ENCODE measurements at regions not wholly inside any gene's neighbourhood (a gene's known extent, or its start where the extent isn't known, plus 50 kb on each side); places are given as distances from the start of the nearest gene placed in this dataset.
"Not testable (repeated sequence)": the region's sequence is repeated elsewhere in the genome, so short reads cannot be mapped to it uniquely, and the experiment has no call there.

GRCh38 chr1:161454865-161455707 is 50.2 kb upstream of the FCGR2A start:
- not testable (repeated sequence) for DNase-seq

- DNase-seq: peak; percentile 44
Observed at GRCh38 chr1:161453950-161454864, 51.0 kb upstream of the FCGR2A start.

- not testable (repeated sequence) for DNase-seq
Observed at GRCh38 chr1:161451698-161452348, 53.4 kb upstream of the FCGR2A start.

DNA sequence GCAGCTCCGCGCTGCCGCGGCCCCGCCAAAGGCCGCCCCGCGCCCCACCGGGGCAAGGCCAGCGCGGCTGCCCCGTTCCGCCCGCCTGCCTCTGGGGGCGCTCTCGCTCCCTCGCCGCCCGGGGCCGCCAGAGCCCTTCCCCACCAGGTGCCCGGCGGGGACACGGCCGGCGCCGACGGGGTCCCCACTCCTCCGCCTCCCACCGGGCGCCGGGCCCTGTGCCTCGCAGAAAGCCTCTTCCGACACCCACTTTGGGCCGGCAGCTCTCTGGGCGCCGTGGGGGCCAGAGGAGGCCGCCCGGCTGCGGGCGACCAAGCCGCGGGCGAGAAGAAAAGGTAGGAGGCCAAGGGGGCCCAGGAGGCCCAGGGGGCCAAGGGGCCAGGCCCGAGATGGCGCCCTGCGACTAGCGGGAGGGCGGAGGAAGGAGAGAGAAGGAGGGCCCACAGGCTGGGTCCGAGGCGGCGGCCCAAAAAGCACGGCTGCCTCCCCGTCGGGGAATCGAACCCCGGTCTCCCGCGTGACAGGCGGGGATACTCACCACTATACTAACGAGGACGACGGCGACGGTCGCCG is 57.4 kb upstream of the FCGR2A start:
- DNase-seq: not testable (repeated sequence)

DNA sequence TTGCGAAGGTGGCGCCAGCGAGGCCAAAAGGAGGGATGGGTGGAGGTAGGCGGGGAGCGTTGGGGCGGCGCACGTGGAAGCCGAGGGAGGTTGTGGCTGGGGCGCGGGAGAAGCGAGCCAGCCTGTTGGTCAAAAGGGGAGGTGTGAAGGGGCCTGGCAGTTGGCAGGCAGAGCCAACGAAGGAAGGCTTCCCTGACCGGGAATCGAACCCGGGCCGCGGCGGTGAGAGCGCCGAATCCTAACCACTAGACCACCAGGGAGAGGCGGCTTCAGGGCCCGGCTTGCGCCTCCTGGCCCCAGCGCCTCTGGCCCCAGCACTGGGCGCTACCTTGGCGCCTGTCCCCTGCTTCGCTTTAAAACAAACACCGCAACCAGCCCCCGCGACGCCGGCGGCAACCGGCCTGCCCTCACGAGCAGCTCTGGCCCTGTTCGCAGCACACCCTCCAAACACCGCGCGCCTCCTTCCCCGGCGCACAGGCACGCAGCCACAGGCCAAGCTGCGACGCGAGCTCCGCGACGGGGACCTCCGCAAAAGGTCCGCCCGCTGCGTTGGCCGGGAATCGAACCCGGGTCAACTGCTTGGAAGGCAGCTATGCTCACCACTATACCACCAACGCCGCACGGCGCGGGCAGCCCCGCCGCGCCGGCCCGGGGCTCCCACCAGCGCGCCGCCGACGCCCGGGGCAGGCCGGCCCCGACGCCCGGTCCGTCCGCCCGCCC is 58.1 kb upstream of the FCGR2A start:
- DNase-seq: not testable (repeated sequence)

DNA sequence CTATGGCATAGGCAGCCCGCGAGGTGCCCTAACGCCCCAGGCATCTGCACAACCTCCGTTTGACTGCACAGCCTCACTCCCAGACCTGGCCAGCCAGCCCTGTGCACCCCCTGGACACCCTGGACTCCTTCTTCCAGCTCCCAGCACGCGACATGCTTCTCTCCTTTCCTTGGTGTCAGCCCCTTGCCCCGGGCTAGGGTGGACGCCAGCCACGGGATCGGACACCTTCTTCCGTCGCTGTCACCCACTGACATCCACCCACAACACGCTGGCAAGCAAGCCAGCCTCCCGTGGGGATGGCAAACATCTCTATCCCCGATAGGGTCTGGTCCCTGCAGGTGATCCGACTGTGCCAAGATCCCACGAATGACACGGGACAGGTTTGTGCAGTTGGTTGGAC is 60.5 kb upstream of the FCGR2A start:
- DNase-seq: peak; percentile 52

DNA sequence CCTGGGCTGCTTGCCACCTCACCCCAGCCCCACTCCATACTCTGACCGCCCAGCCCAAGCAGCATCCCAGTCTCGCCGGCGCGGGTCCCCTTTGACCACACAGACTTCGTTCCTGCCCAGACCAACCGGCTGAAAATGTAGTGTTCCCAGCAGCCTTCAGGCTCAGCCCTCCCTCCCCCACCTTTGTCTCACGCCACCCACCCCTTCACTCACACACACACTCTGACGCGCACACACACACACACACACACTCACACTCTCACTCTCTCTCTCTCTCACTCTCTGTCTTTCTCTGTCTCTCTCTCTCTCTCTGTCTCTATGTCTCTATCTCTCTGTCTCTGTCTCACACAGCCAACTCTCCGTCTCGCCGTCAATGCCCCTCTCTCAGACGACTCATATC is 61.0 kb upstream of the FCGR2A start:
- not testable (repeated sequence) for DNase-seq

- peak; percentile 75 for DNase-seq
Observed at GRCh38 chr1:161440312-161440894, 64.9 kb upstream of the FCGR2A start.

DNA sequence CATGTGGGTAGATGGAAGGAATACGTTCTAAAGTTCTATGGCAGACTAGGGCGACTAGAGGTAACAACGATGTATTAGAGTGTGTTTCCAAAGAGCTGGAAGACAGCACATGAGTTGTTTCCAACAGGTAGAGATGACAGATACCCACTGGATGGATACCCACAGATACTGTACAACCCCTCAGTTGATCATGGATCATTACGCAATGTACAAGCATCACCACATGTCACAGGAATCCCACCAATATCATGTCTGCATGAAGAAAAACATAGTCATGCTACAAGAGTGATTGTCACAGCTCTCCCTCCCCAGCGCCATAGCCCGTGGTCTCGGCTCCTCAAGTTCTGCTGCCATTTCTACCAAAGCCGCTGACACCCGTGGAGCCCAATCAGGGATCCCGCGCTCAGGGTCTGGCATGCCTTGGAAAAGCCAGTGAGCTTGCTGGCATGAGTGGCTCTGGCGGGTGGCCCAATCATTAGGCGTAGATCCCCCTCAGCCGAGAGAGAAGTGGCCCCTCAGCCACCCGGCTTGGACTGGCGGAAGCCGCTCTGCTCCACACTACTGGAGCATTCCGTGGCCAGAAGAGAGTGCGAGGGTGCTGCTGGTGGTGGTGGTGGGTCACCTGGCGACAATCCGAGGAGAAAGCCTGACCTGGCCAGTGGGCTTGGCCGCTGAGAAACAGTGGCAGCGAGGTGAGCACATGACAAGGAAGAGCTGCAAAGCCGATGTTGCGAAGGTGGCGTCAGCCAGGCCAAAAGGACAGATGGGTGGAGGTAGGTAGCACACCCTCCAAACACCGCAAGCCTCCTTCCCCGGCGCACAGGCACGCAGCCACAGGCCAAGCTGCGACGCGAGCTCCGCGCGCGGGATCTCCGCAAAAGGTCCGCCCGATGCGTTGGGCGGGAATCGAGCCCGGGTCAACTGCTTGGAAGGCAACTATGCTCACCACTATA is 65.7 kb upstream of the FCGR2A start:
- DNase-seq: peak; percentile 46

GRCh38 chr1:161433191-161433590 is 65.5 kb upstream of the CFAP126 start:
- not testable (repeated sequence) for DNase-seq

GRCh38 chr1:161432091-161432490 is 64.4 kb upstream of the CFAP126 start:
- no peak for DNase-seq

DNA sequence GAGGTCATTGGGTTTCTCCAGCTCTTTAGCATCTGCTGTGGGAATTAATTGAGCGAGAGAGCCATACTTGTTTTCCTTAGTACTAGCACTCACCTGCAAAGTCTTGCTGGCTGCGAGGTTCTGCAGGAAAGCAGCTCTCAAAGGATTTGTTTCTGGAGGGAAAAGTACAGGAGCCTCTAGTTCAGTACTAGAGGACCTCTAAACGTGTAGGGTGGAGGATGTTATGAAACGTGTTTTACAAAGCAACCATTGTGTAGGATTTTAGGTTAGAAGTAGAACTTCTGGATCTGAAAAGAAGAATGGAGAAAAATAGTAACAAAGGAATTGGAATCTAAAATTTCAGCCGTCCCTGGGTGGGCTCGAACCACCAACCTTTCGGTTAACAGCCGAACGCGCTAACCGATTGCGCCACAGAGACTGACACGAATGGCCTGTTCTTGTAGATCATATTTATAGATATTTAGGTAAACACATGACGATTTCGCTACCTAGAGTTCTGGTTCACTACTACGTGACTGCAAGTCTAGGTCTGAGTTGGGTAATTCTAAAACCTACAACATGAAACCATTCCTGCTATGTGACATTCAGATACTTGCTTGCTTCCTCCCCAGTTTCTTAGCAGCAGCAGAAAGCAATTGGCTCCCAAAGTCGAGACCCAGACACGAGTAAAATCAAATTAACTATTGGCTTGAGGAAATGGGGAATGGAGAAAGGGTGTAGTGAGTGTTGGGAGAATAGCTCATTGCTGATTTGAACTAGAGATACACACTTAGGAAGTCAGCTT is 60.2 kb upstream of the CFAP126 start:
- peak; percentile 38 for DNase-seq

DNA sequence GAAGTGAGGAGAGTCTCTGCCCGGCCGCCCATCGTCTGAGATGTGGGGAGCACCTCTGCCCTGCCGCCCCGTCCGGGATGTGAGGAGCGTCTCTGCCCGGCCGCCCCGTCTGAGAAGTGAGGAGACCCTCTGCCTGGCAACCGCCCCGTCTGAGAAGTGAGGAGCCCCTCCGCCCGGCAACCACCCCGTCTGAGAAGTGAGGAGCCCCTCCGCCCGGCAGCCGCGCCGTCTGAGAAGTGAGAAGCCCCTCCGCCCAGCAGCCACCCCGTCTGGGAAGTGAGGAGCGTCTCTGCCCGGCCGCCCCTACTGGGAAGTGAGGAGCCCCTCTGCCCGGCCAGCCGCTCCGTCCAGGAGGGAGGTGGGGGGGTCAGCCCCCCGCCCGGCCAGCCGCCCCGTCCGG is 55.2 kb upstream of the CFAP126 start:
- not testable (repeated sequence) for DNase-seq

- no peak for DNase-seq
Observed at GRCh38 chr1:161421456-161421855, 53.8 kb upstream of the CFAP126 start.

- DNase-seq: no peak
Observed at GRCh38 chr1:161420763-161421455, 53.2 kb upstream of the CFAP126 start.

DNA sequence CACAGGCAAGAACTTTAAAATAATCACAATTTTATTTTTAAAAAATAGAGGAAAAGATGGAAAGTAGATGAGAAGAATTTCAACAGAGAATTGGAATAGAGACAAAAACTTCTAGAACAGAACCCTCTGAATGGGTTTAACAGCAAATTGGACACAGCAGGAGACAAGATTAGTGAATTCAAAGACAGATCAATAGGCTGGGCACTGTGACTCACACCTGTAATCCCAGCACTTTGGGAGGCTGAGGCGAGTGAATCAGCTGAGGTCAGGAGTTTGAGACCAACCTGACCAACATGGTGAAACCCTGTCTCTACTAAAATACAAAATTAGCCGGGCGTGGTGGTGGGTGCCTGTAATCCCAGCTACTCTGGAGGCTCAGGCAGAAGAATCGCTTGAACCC is 49.9 kb upstream of the CFAP126 start:
- DNase-seq: not testable (repeated sequence)
